ENCODE measurements at regions not wholly inside any gene's neighbourhood (a gene's known extent, or its start where the extent isn't known, plus 50 kb on each side); places are given as distances from the start of the nearest gene placed in this dataset.
"Not testable (repeated sequence)": the region's sequence is repeated elsewhere in the genome, so short reads cannot be mapped to it uniquely, and the experiment has no call there.

DNA sequence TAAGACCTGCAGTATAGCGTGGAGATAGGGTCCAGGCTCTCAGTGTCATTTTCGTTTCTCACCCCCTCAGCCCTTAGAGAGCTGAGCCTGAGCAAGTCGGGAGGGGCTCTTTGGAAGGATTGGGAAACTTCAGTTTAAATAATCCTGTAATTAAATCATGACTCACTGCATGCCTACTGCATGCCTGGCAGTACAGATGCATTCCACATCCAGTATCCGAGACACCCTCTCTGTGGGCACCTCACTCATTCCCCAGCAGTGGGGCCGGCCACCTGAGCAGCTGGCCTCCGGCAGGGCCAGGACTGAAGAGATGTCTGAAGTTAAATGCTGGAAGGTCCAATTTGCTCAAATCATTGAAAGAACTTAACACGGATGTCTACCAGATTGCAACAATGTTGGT, 316.6 kb downstream of the THBS2 start:
- Histone ChIP-seq H3K4me1 (ENCODE audit: insufficient read depth, low read length) (no peaks in the 10 kb centered on the region), H3K79me2 (ENCODE audit: insufficient read depth, low read length) (no peaks in the 10 kb centered on the region), H3K4me3 (ENCODE audit: insufficient read depth, low read depth, low read length) (no peak overlapping the region), H4K20me1 (ENCODE audit: insufficient read depth, low read length) (no peaks in the 10 kb centered on the region), H3K9ac (ENCODE audit: low read length) (no peak overlapping the region), H3K36me3 (ENCODE audit: insufficient read depth, low read length) (no peaks in the 10 kb centered on the region), H3K27ac (ENCODE audit: low read depth, low read length) (no peak overlapping the region), H2AFZ (ENCODE audit: low read depth, low read length) (no peak overlapping the region), H3K4me2 (ENCODE audit: low read length) (no peak overlapping the region), H3K27me3 (ENCODE audit: insufficient read depth, low read length) (no peaks in the 10 kb centered on the region), H3K9me3 (ENCODE audit: insufficient read depth, low read depth, low read length) (no peaks in the 10 kb centered on the region)
- no peaks in the 10 kb centered on the region for H3K4me1 Mint-ChIP-seq (ENCODE audit: low read depth, unreplicated experiment)
- H3K9me3 Mint-ChIP-seq (ENCODE audit: unreplicated experiment) = no peaks in the 10 kb centered on the region
- TF ChIP-seq EZH2 (IDR thresholded peaks at IDR 0.05; ENCODE audit: insufficient read depth, low read length) = no peak
- TF ChIP-seq, protein P1, sequence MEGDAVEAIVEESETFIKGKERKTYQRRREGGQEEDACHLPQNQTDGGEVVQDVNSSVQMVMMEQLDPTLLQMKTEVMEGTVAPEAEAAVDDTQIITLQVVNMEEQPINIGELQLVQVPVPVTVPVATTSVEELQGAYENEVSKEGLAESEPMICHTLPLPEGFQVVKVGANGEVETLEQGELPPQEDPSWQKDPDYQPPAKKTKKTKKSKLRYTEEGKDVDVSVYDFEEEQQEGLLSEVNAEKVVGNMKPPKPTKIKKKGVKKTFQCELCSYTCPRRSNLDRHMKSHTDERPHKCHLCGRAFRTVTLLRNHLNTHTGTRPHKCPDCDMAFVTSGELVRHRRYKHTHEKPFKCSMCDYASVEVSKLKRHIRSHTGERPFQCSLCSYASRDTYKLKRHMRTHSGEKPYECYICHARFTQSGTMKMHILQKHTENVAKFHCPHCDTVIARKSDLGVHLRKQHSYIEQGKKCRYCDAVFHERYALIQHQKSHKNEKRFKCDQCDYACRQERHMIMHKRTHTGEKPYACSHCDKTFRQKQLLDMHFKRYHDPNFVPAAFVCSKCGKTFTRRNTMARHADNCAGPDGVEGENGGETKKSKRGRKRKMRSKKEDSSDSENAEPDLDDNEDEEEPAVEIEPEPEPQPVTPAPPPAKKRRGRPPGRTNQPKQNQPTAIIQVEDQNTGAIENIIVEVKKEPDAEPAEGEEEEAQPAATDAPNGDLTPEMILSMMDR (IDR thresholded peaks at IDR 0.05; ENCODE audit: insufficient read depth, low read depth, low read length) = no peak
- no peak overlapping the region for H3K27ac Mint-ChIP-seq (ENCODE audit: unreplicated experiment)
- H3K27me3 Mint-ChIP-seq (ENCODE audit: low read depth, unreplicated experiment) = peaks cover 16% of the 10 kb centered on the region
- DNase-seq (ENCODE audit: low read depth) (peak; percentile 18), FAIRE-seq (no peak)
- H3K36me3 Mint-ChIP-seq (ENCODE audit: low read depth, unreplicated experiment) = no peaks in the 10 kb centered on the region
- peak overlapping the region; percentile 50 for H3K4me3 Mint-ChIP-seq (ENCODE audit: unreplicated experiment)

DNA sequence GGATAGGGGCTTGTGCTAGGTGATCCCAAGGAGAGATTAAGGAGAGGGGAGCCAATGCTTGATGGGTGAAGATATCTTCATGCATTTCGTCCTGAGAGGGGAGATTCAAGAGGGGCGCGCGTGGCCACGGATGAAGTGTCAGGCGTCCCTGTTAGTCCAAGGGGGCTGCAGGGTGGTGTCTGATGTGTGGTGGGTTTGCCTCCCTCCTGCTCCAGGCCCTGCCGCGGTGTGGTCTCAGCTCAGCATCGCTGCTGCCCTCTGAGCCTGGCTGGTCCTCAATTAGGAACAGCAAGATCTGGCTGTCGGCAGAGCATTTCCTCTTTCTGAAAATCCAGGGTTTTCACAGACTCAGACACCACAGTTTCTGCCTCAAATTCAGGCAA, 318.0 kb downstream of the THBS2 start:
- Histone ChIP-seq H3K4me3 (ENCODE audit: insufficient read depth, low read depth, low read length) (no peak overlapping the region), H2AFZ (ENCODE audit: low read depth, low read length) (no peak overlapping the region), H3K27me3 (ENCODE audit: insufficient read depth, low read length) (no peaks in the 10 kb centered on the region), H3K9ac (ENCODE audit: low read length) (no peak overlapping the region), H3K9me3 (ENCODE audit: insufficient read depth, low read depth, low read length) (no peaks in the 10 kb centered on the region), H3K4me1 (ENCODE audit: insufficient read depth, low read length) (no peaks in the 10 kb centered on the region), H3K4me2 (ENCODE audit: low read length) (no peak overlapping the region), H3K27ac (ENCODE audit: low read depth, low read length) (no peak overlapping the region), H4K20me1 (ENCODE audit: insufficient read depth, low read length) (no peaks in the 10 kb centered on the region), H3K36me3 (ENCODE audit: insufficient read depth, low read length) (no peaks in the 10 kb centered on the region), H3K79me2 (ENCODE audit: insufficient read depth, low read length) (no peaks in the 10 kb centered on the region)
- TF ChIP-seq, protein P1 (IDR thresholded peaks at IDR 0.05; ENCODE audit: insufficient read depth, low read depth, low read length) = no peak
- TF ChIP-seq EZH2 (IDR thresholded peaks at IDR 0.05; ENCODE audit: insufficient read depth, low read length) = no peak
- DNase-seq (ENCODE audit: low read depth) (no peak), FAIRE-seq (no peak)
- H3K27me3 Mint-ChIP-seq (ENCODE audit: low read depth, unreplicated experiment) = peaks cover 10% of the 10 kb centered on the region
- H3K27ac Mint-ChIP-seq (ENCODE audit: unreplicated experiment) = no peak overlapping the region
- peaks cover 3% of the 10 kb centered on the region for H3K9me3 Mint-ChIP-seq (ENCODE audit: unreplicated experiment)
- H3K4me1 Mint-ChIP-seq (ENCODE audit: low read depth, unreplicated experiment) = no peaks in the 10 kb centered on the region
- H3K36me3 Mint-ChIP-seq (ENCODE audit: low read depth, unreplicated experiment) = no peaks in the 10 kb centered on the region
- no peak overlapping the region for H3K4me3 Mint-ChIP-seq (ENCODE audit: unreplicated experiment)

DNA sequence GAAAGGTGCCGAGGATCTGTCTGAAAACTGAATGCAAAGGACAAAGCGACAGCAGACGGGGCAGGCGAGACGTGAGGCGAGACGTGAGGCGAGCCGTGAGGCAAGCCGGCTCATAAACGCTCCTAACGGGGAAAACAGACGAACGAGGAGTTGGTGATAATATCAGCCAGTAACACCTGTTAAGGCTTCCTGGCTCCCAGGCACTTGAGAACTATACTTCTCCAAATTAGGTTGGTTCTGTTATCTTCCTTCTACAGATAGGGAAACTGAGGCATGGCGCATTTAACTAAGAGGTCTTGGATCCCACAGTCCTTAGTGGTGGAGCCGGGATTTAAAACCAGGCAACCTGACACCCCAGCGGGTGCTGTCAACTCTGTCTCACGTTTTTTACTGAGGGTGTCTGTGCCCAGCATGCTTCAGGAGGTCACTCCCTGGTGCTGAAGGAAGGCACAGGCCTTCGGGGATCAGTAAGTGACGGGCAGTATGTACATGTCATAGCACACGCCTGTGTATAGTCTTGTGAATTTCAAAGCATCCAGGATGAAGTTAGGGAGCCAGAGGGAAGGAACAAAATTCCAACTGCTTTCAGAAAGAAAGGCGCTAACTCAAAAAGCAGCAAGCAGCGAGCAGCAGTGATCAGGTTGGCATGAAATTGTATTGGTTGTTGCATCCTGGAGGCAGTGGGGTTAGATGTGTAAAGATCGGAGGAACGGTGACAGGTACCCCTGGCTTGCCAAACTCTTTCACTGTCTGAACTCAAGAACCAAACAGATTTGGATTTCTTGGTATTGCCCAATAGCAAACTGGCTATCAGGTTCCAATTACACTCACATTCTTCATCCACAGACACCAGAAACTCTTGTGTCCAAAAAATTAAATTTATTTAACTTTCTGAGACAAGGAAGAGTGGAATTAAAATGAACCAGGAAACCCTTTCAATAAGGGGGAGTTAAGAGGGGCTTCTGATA, 318.7 kb downstream of the THBS2 start:
- H3K4me2 ChIP-seq (ENCODE audit: low read length) = no peak overlapping the region
- no peaks in the 10 kb centered on the region for H4K20me1 ChIP-seq (ENCODE audit: insufficient read depth, low read length)
- H3K36me3 Mint-ChIP-seq (ENCODE audit: low read depth, unreplicated experiment) = no peaks in the 10 kb centered on the region
- TF ChIP-seq EZH2 (IDR thresholded peaks at IDR 0.05; ENCODE audit: insufficient read depth, low read length) = no peak
- TF ChIP-seq, protein P1 (IDR thresholded peaks at IDR 0.05; ENCODE audit: insufficient read depth, low read depth, low read length) = no peak
- H3K79me2 ChIP-seq (ENCODE audit: insufficient read depth, low read length) = no peaks in the 10 kb centered on the region
- H3K4me1 Mint-ChIP-seq (ENCODE audit: low read depth, unreplicated experiment) = no peaks in the 10 kb centered on the region
- H3K4me3 ChIP-seq (ENCODE audit: insufficient read depth, low read depth, low read length) = no peak overlapping the region
- FAIRE-seq (no peak), DNase-seq (ENCODE audit: low read depth) (no peak)
- H3K27ac Mint-ChIP-seq (ENCODE audit: unreplicated experiment) = no peak overlapping the region
- no peak overlapping the region for H3K4me3 Mint-ChIP-seq (ENCODE audit: unreplicated experiment)
- no peaks in the 10 kb centered on the region for H3K27me3 ChIP-seq (ENCODE audit: insufficient read depth, low read length)
- no peaks in the 10 kb centered on the region for H3K9me3 ChIP-seq (ENCODE audit: insufficient read depth, low read depth, low read length)
- H2AFZ ChIP-seq (ENCODE audit: low read depth, low read length) = no peak overlapping the region
- H3K9me3 Mint-ChIP-seq (ENCODE audit: unreplicated experiment) = peaks cover 4% of the 10 kb centered on the region
- no peaks in the 10 kb centered on the region for H3K4me1 ChIP-seq (ENCODE audit: insufficient read depth, low read length)
- no peak overlapping the region for H3K9ac ChIP-seq (ENCODE audit: low read length)
- H3K27me3 Mint-ChIP-seq (ENCODE audit: low read depth, unreplicated experiment) = peaks cover 8% of the 10 kb centered on the region
- no peak overlapping the region for H3K27ac ChIP-seq (ENCODE audit: low read depth, low read length)
- H3K36me3 ChIP-seq (ENCODE audit: insufficient read depth, low read length) = no peaks in the 10 kb centered on the region

DNA sequence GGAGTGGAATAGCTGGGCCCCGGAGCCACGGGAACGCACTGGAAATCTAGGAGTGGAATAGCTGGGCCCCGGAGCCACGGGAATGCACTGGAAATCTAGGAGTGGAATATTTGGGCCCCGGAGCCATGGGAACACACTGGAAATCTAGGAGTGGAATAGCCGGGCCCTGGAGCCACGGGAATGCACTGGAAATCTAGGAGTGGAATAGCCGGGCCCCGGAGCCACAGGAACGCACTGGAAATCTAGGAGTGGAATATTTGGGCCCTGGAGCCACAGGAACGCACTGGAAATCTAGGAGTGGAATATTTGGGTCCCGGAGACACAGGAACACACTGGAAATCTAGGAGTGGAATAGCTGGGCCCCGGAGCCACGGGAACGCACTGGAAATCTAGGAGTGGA, 321.5 kb downstream of the THBS2 start:
- not testable (repeated sequence) for FAIRE-seq; H2AFZ ChIP-seq (ENCODE audit: low read depth, low read length); H3K27me3 ChIP-seq (ENCODE audit: insufficient read depth, low read length); H3K4me3 Mint-ChIP-seq (ENCODE audit: unreplicated experiment); H3K36me3 ChIP-seq (ENCODE audit: insufficient read depth, low read length); H3K4me1 Mint-ChIP-seq (ENCODE audit: low read depth, unreplicated experiment); H3K27ac Mint-ChIP-seq (ENCODE audit: unreplicated experiment); H3K79me2 ChIP-seq (ENCODE audit: insufficient read depth, low read length); H3K9me3 ChIP-seq (ENCODE audit: insufficient read depth, low read depth, low read length); DNase-seq (ENCODE audit: low read depth); H3K27ac ChIP-seq (ENCODE audit: low read depth, low read length); H3K4me2 ChIP-seq (ENCODE audit: low read length); H4K20me1 ChIP-seq (ENCODE audit: insufficient read depth, low read length); H3K9me3 Mint-ChIP-seq (ENCODE audit: unreplicated experiment); H3K4me3 ChIP-seq (ENCODE audit: insufficient read depth, low read depth, low read length); H3K4me1 ChIP-seq (ENCODE audit: insufficient read depth, low read length); H3K9ac ChIP-seq (ENCODE audit: low read length); H3K36me3 Mint-ChIP-seq (ENCODE audit: low read depth, unreplicated experiment)
- peaks cover 11% of the 10 kb centered on the region for H3K27me3 Mint-ChIP-seq (ENCODE audit: low read depth, unreplicated experiment)
